Nucleus accumbens (tissue), 56 donors: ENCODE measurements at regions not wholly inside any gene's neighbourhood (a gene's known extent, or its start where the extent isn't known, plus 50 kb on each side); places are given as distances from the start of the nearest gene placed in this dataset.

Source experiments
- DNase-seq, 56 donors: peaks; one replicate each; lab custom pipeline; 2025; lab: John Stamatoyannopoulos, UW

- no peak for DNase-seq
Measured at GRCh38 chr2:7888876-7889275, 793.0 kb upstream of the ID2 start.

GRCh38 chr2:7891312-7891711, 790.5 kb upstream of the ID2 start:
- no peak for DNase-seq

- DNase-seq = no peak
Measured at GRCh38 chr2:7895289-7895688, 786.6 kb upstream of the ID2 start.

- DNase-seq = no peak
Measured at GRCh38 chr2:7896940-7897487, 784.8 kb upstream of the ID2 start.

- DNase-seq = no peak
Measured at GRCh38 chr2:7899241-7899640, 782.6 kb upstream of the ID2 start.

DNA sequence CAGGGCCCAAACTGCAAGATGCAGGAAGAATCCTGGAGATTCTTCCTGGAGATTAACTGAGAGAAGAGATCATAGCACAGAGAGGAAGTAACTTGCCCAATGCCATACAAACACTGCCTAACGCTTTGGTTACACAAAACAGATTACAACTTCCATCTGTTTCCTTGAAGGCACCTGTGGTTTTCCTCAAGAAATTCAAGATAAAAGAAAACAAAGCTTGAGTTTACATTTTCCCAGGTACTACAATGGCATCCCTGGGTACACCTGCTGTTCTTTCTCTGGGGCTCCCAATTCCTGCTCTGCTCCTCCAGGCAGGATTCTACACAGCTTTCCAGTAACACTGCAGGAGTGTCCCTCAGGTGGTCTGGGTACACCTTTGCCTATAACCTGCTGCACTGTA, 781.9 kb upstream of the ID2 start:
- DNase-seq = no peak

- DNase-seq = no peak
Measured at GRCh38 chr2:7900593-7900992, 781.3 kb upstream of the ID2 start.

DNA sequence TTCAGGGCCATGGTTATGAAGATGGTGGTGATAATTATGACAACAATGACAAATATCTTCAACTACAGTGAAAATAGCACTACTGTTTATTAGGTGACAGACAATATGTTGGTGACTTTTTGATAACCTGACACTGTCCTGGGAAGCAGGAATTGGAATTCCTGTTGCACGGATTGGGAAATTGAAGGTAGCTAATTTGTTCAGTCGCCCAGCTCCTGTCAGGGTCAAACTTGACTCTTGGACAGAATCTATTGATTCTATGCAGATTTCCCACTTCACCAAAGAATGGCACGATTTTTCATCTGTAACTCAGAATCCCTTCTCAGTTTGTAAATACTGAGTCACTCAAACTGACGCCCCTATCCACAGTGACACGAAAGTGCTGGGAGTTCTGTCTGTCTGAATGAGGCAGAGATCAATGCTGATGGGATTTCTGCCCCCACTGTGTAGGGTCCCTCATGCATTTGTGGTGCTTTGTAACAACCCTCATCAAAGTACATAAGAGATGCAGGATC, 779.5 kb upstream of the ID2 start:
- DNase-seq = no peak

DNA sequence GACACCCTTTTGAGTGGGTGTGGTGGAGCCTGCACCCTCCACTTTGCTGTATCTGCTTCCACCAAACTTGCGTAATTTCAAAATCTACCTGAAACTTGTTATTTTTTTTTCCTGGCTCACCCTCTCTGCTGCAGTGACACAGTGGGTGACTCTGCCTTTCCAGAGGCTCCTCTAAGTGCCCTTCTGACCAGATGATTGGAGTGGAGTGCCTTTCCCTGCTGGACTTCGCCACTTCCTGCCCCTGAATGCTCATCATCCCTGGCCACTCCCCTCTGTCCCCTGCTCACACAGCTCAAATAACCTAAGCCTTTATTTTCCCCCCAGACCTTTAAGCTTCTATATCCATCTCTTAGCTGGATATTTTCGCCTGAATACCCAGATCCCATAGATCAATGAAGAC, 777.5 kb upstream of the ID2 start:
- no peak for DNase-seq

- no peak for DNase-seq
Measured at GRCh38 chr2:7905756-7906155, 776.1 kb upstream of the ID2 start.

GRCh38 chr2:7906431-7906830, 775.4 kb upstream of the ID2 start:
- DNase-seq = no peak

DNA sequence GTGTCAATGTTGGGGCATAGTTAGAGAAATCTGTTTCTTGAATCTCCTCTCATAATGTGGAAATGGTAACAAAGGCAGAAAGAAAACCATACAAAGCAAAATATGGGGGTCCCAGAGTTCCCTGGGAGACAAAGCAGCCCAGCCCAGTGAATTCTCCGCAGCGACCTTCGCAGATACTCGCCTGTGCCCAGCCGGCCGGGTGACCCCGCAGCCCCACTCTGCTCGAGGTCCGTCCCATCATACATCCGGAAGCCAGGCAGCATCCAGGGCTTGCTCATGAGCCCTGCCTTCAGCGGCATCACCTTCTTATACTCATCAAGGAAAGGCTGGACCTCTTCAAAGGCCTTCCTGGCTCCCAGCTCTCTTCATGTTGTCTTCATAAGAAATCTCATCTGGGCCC, 774.8 kb upstream of the ID2 start:
- DNase-seq = no peak

- no peak for DNase-seq
Measured at GRCh38 chr2:7910752-7911151, 771.1 kb upstream of the ID2 start.

GRCh38 chr2:7911196-7911595, 770.7 kb upstream of the ID2 start:
- DNase-seq = no peak

- DNase-seq = no peak
Measured at GRCh38 chr2:7913974-7914373, 767.9 kb upstream of the ID2 start.

DNA sequence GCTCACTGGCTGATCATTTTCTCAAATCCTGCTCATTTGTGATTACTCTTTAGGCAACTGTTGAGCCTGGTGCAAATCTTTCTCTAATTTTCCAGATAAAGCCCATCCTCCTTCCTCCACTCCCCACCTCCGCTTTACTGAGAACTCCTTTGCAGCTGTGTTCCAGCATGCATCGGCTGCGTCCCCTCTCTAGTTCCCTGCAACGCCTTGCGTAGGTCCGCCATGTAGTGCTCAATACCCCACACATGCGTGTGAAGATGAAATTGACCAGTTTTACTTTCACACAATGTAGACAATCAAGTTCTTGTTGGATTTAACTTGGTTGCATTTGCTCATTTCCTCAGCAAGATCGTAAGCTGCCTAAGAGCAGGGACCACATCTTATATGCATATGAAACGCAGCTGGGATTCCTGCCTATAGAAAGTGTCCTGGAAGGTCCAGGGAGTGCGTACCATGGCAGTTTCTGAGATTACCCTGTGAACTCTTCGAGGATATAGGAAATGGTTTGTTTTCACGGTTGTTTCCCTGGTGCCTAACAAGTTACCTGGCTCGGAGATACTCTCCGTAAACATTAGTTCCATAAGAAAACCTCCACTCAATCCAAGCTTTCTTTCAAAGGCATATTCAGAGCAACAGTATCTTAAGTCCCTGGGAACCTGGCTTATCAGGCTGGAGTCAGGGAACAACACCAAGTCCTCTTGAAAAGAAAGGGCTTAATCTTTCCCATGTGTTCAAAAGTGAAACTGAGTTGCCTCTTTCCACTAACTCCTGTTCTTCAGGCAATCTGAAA, 766.4 kb upstream of the ID2 start:
- DNase-seq = no peak

DNA sequence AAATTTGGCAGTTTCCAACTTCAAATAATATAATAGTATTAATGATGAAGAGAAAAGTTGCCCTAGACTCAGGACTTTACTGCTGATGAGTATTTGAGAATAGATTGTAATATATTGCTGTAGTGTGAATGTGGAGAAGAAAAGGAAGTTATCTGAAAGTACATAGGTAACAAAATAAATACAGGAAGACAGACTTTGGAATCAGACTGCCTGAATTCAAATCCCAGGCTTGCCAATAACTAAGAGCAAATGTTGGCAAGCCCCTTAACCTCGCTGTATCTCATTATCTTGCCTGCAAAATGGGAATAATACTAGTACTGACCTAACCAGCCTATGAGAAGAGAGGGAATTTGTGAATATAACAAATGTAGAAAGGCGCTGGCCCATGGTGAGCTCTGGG, 765.2 kb upstream of the ID2 start:
- no peak for DNase-seq

GRCh38 chr2:7919510-7919909, 762.3 kb upstream of the ID2 start:
- no peak for DNase-seq

DNA sequence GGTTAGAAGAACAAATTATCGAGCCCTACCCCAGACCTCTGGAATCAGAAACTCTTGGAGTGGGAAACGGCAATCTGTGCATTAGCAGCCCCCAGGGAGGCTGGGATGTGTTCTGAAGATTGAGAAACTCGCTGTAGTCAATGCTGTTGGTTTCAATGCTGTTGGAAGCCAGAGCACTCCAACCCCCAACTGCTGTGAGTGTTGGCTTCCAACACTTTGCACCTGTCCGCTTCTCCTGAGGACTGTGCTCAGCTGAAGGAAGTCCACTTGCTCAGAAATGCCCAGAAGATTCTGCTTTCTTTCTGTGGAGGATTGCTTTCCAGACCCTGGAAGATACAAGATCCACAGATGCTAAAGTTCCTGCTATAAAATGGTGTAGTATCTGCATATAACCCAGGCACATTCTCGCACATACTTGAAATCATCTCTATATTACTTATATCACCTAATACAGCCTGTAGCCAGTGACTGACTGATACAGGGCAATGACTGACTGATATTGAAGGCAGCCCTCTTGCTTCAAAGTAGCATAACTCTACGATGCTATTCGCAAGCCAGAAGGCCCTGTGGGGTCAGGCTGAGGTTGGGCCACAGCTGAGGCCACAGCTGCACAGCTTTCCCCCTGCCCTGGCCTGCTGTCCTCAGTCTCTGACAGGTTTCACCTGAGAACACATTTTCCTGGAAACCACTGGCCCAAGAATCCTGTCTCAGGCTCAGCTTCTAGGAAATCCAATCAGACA, 757.7 kb upstream of the ID2 start:
- DNase-seq = no peak

DNA sequence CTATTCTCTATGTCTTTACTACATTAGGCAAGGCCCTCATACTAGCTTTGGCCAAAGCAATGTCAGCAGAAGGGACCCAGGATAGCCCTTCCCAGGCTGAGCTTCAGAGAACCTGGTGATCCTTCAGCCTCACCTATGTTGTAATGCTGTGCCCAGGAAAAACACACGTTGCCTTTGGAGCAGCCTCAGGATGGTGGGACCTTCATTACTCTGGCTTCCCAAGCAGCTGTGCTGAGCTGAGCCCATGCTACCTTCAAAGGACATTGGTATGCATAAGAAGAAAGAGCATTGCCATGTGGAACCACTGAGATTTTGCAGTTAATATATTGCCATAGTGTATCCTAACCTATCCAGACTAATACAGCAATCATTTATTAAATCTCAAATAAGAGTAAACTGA, 756.4 kb upstream of the ID2 start:
- DNase-seq = no peak

GRCh38 chr2:7927691-7928090, 754.2 kb upstream of the ID2 start:
- DNase-seq = no peak

- DNase-seq = no peak
Measured at GRCh38 chr2:7929281-7929680, 752.6 kb upstream of the ID2 start.
